GM18909 (cell line): ENCODE measurements at regions not wholly inside any gene's neighbourhood (a gene's known extent, or its start where the extent isn't known, plus 50 kb on each side); places are given as distances from the start of the nearest gene placed in this dataset.
"Not testable (repeated sequence)": the region's sequence is repeated elsewhere in the genome, so short reads cannot be mapped to it uniquely, and the experiment has no call there.

Source experiments
- ATAC-seq: cut with Tn5 transposase; IDR thresholded peaks from one replicate; pipeline ENCODE4 v1.9.1; 2021; ENCODE audit warnings: mild to moderate bottlenecking; ENCODE audit not compliant: unreplicated experiment, poor library complexity

DNA sequence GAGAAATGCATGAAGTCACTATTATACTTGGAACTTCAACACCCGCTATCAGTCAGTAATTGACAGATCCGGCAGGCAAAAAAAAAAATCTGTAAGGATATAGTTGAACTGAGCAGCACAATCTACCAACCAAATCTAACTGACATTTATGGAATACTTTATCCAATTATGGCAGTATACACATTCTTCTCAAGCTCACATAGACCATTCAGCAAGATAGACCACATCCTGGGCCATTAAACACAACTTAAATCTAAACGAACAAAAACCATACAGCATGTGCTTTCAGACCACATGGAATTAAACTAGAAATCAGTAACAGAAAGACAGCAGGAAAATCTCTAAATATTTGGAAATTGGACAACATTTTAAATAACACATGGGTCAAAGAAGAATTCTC, 112.7 kb downstream of the MPP7 start:
- ATAC-seq: no peak

DNA sequence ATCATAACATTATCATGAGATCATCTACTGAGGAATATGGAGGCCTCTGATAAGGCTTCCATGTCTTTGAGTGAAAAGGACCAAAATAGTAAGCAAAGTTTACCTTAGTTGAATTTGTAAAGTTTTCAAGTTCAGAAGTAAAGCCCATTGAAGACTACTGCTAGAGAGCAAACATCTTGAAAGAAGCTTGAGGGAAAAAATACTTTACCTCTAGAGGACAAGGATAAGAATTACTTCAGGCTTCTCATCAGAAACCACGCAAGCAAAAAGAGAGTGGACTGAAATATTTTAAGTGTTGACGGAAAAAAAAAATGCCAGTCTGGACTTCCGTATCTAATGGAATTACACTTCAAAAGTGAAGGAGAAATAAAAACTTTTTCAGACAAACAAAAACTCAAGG, 114.3 kb downstream of the MPP7 start:
- no peak for ATAC-seq

DNA sequence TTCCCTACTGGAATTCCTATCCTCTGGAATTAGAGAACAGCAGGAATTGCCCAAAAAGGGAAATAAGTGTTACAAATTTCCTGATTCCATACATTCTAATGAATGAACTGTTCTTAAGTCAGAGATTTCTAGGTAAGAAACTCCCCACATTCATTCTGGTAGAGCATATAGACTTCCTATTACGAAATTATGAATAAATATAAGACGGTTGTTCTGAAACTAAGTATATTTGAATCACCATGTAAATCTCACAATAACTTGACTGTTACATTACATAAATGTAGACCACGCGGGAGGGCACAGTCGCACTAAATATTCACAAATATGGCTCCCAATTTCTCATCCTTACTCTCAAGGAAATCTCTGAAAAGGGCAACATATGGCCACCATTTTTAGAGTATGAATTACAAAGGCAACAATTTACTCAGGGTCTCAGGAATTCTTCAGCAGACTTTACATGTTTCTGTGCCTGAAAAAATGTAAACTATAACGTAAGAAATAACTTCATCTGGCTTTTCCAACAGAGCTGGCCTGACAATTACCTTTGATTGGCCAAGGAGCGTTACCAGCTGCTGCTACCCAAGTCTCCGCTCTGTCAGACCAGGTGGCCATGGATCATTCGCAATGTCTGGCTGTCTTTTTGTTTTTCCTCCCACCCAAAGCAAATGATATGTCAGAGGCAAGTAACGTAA, 115.8 kb downstream of the MPP7 start:
- no peak for ATAC-seq

DNA sequence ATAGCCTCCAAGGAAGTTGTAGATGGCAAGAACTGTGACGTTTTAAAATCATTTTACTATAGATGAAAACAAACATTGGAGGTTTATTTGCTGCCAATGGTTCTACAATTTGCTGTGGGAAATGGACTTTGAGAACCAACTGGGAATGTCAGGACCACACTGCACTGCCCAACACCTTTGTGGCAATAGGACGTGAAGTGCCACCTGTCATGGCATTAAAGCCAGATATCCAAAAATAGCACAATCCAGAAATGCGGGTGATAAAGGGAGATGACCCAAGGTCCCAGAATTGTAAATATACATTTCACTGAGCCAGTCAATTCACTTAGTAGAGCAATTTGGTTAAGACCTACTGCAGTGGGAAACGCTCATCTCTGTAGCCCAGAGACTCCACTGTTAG, 116.4 kb downstream of the MPP7 start:
- no peak for ATAC-seq

DNA sequence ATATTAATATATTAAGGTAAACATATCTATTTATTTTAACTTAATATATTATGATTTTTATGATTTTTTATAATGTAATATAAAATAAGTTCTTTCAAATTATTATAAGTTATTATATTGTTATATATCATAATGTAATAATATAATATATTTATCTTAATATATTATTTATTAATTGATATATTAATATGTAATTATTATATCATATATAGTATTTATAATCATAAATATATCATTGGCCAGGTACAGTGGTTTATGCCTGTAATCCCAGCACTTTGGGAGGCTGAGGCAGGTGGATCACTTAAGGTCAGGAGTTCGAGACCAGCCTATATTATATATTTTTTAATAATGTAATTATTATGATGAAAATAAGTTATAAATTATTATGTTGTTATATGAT, 118.1 kb downstream of the MPP7 start:
- ATAC-seq: no peak

DNA sequence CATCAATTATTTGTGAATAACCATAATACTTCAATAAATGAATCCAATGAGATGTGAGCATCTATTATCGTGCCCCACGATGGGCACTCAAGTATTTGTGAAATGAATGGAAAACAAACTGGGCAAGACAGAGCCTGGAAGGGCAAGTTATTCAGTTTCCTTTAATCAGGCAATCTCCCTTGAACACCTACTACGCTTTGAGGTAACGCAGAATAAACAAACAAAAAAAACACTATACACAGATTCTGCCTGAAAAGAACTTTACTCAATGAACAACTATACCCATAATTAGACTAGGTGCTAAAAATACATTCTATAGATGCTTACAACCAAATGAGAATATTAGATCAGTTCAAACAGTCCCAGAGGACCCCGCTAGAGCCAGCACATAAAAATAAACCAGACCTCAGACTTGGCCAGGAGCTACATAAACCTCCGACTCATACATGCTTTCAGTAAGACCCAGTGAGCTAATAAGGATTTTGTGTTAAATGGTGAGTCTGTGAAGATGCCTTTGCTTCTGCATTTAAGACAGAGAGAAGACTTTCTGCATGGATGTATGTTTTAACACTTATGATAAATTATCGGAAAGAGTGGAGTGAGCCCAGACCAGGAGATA, 121.3 kb downstream of the MPP7 start:
- ATAC-seq: no peak

DNA sequence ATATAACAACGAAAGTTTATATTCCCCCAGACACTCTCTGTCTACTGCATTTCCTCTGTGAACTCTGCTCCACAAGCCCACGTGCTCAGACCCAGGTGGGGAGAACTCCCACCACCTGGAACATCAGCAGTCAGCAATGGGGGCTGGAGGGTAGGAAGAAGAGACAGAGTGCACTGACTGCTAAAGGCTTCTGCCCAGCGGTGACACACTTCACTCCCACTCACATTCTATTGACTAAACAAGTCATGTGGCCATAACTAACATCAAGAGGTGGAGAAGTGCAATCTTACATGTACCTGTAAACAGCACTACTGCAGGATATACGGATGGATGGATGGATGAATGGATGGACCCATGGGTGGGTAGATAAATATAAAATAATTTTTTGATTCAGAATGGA, 122.2 kb downstream of the MPP7 start:
- no peak for ATAC-seq

DNA sequence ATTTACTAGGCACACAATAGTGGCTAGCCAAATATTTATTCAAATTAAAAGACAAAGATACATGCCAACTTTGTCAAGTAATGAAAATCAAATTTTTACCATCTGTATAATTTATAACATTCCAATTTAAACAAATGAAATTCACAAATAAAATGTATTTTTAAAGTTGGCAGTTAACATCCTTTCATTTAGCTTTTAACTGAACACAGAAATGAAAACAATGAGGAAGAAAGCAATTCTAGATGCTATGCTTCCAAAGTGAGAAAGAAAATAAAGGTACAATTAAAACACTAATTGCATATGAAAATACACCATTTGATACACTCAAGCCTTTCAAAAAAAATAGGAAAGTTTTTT, 123.1 kb downstream of the MPP7 start:
- ATAC-seq: no peak

DNA sequence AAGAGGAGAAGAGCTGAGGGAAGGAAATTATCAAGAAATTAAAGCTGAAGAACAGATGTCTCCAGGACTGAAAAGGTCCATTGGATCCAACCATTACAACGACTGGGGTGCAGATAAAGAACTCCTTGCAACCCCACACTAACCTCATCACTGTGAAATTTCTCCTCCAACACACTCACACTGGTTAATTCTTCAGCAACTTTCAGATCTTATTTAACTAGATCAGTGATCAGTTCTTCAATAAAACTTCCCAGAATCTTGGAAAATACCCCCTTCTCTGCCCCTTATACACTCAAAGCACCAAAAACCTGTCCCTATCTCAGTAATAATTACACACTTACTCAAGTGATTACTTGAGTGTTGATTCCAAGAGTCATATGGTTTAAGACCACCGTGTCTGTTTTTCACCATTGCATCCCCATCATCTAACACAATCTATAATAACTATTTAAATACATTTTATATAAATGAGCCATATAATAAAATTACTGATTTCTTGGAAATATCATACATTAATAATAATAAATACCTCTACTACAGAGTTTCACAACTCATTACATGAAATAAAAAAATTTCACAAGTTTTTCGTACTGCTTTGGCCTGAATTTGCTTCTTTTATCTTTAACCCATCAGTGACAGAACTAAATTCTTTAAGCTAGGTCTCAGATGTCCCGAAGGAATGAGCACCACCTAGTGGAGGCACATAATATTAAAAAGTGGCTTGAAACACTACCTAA, 123.7 kb downstream of the MPP7 start:
- no peak for ATAC-seq

DNA sequence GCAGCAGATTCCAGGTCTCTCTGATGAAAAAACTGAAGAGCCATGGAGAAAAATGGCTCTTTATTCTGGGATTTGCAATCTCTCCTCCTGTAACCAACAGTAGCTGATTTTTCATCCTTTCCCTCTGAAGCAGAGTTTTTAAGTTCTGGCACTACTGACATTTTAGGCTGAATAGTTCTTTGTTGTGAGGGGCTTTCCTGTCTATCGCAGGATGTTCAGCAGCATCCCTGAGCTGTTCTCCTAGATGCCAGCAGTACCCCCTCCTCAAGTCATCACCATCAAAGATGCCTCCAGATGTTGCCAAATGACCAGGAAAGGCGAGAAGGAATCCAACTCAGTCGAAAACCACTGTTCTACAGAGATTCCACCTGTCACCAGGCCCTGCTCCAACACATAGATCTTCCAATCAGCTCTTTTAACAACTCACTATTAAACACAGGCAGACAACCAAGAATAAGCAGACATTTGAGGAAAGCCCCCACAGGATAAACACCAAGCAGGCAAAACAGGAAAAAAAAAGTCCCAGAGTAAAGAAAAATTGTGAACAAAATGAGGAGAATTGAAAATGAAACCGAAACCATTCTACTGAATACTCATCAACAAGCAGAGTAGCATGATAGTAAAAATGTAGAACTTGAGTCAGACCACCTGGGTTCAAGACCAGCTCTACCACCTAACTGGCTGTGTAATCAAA, 124.8 kb downstream of the MPP7 start:
- no peak for ATAC-seq

DNA sequence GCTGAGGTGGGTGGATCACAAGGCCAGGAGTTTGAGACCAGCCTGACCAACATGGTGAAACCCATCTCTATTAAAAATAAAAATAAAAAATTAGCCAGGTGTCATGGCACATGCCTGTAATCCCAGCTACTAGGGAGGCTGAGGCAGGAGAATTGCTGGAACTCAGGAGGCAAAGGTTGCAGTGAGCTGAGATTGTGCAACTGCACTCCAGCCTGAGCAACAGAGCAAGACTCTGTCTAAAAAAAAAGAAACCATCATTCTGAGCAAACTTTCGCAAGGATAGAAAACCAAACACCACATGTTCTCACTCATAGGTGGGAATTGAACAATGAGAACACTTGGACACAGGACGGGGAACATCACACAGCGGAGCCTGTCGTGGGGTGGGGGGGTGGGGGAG, 126.4 kb downstream of the MPP7 start:
- ATAC-seq: not testable (repeated sequence)

DNA sequence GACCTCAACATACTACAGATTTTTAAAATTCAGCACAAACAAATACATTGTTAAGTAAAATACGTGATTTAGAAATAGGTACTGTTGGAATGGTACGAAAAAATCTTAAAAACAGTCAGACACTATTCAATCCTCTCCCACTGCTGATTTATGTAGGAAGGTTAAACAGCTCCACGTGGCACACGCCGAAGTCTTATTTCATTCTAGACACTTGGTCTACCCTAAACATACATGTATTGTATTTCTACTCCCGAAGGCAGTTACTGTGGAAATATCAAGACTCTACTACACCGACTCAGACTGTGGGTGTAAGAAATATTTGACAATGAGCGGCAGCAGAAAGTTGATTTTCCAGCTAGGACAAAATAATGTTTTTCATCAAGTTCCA, 130.6 kb downstream of the MPP7 start:
- no peak for ATAC-seq

DNA sequence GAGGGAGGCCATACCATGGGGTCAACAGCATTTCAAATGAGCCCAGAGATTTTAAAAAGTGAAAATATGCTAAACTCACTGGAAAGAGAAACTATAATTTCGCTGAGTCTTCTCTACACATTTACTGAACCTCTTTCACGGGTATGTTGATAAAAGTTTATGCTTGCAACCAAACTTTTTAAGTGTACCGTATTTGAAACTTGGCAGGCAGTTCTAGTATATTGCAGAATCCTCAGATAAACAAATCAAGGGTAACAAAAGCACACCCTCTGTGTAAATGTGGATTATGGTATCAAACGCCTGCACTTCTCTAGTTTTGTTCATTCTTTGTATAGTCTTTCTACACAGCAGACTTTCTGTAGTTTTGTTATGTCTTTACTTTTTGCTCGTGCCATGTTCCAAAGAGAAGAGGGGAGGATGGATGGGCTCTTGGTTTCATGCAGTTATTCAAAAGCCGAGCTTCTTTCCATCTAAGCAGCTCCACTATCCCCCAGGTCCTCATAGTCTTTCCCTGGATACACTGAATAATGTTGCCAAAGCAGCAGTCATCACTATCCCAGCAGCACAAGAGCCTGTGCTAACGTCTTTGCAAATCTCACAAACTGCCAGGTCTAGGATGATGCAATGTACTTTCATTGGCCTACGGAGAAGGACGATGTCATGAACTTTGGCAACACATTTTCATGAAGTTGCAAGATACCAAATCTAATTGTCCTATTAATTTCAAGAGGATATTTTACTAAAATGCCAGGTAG, 131.2 kb downstream of the MPP7 start:
- no peak for ATAC-seq

DNA sequence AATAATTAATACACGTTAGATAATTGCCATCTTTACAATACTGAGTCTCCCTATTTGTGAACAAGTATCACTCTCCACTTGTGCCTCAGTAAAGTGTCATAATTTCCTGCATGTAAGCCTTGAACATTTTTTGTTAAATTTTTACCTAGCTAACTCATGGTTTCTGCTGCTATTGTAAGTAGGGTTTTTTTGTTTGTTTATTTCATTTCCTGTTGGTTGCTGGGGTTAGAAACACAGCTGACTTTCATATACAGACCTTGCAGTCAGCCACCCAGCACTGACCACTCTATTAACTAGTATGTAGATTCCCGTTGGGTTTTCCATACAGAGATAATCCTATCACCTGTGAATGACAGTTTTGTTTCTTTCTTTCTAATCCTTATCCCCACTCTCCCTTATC, 133.3 kb downstream of the MPP7 start:
- ATAC-seq: peak; percentile 96

DNA sequence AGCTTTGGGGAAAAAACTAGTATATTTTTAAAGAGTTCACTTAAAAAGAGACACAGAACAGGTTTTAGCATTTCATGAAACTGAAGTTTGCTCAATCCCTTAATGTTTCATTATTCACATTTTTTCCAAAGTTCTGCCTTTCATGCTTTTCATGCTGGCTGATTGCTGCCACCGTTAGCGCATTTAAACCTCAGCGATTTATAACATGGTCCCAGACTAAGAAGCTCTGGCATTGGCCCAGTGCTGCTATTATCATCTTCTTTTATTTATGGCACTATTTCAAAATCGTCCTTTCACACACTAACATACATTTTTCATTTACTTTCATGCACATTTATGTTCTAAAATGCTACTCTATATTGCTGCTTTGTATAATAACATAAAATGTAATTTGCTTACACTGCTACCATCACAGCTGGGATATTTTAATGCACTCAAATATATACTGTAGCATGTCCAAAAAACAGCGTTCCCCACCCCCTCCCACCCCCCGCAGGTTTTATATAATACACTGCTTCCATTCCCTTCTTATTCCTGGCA, 141.9 kb downstream of the MPP7 start:
- ATAC-seq: no peak

DNA sequence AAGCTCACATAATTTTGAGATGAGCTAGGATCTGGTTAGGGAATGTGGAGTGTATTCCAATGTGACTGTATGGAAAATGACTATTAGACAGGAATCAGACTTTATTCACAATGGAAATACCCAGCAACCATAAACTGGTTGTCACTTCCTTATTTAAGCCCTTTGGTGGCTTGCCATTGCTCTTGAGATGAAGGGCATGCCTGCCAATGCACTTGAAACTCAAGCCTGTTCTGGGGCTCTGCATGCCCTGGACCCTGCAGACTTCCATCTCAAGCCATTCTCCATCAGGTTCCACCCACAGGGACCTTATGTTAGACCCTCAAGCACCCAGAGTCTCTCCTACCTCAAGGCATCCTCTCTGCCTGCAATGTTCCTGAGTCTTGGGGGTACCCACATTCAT, 145.5 kb downstream of the MPP7 start:
- no peak for ATAC-seq

DNA sequence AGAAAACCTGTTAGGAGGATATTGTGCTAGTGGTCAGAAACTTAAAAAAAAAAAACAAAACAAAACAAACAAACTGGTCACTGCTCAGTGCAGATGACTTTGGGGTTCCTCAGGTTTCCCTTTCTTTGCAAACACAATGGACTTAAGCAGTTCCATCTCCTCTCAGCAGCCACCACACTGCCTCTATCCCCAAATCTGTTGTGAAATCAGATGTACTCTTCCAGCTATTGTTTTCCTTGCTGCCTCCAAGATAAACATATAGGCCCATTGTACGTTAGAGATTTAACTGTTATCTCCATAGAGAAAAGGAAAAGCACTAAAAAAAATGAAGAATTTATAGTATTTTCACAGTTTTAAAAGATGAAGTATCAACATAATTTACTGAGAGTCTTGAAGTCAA, 147.1 kb downstream of the MPP7 start:
- no peak for ATAC-seq

DNA sequence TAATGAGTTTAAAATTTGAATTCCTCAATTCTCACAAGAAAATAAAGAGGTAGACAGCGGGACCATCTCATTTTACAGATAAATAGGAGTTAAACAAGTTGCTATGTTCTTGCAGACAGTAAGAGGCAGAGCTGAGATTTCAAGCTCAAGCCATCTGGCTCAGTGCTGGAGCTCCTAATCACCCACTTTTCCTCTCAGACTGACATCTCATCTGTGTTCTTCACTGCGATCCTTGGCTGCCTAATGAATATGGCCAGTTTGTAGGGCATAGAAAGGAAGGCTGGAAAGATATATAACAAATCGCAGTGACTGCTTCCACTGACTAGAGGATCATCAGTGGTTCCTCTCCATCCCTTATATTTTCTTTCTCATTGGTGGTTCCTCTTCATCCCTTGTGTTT, 151.2 kb downstream of the MPP7 start:
- ATAC-seq: no peak

DNA sequence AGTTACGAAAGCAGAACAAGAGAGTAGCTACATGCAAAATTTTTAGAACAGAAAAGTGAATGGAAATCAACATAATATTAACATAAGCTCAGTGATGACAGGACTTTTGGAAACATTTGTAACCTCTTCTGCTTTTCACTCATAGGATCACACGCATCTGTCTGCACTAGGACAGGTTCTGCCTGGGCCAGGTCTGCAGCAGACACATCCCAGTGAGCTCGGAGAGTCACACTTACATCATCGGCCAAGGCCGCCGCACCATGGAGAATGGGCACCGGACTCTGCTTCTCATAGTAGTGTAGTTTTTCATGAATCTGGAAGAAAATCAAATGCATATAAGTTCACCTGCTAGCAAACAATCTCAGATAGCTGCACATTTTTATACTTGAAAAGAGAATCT, 150.9 kb upstream of the ODAD2 start:
- no peak for ATAC-seq

DNA sequence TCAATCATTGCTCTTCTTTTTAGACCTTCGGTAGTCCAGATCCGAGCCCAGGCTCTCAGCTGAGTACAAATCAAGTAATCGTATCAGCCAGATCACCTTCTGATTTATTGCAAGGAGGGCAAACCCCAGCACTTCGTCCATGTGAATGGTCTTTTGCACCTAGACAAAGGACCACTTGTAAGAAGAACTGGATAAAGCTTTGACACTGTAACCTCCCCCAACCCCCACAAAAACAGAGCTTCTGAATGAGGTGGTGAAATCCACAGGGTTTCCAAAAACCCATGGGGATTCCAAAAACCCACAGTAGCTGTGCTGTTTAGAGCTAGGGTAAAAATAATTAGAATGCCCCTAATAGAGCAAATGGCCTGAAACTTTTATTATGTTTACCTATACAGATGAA, 148.8 kb upstream of the ODAD2 start:
- no peak for ATAC-seq
